Astrocyte of the spinal cord (primary cell): ENCODE measurements at regions not wholly inside any gene's neighbourhood (a gene's known extent, or its start where the extent isn't known, plus 50 kb on each side); places are given as distances from the start of the nearest gene placed in this dataset.

ENCODE experiments used
- DNase-seq: peaks from one replicate; pipeline ENCODE4 v3.0.0; 2011; ENCODE audit warnings: low read depth, low spot score
- H3K4me3 ChIP-seq: 2 replicates; pipeline ENCODE4 v1.5.1; 2011; ENCODE audit warnings: low read depth, mild to moderate bottlenecking, low read length, moderate library complexity
- in situ Hi-C: cut with HindIII; loops from 2 replicates; pipeline ENCODE4 v1.10.0; 2017; ENCODE audit warnings: low sequenced_read_pairs
- TF ChIP-seq, protein P1 (sequence below): IDR thresholded peaks from 2 replicates; pipeline ENCODE4 v1.5.1; 2012; ENCODE audit warnings: low read depth, mild to moderate bottlenecking, low read length, inconsistent platforms

- in situ Hi-C loops: no loop called here
- peak; percentile 66 for DNase-seq
Measured at GRCh38 chr2:118386641-118387302, 298.5 kb downstream of the INSIG2 start.

DNA sequence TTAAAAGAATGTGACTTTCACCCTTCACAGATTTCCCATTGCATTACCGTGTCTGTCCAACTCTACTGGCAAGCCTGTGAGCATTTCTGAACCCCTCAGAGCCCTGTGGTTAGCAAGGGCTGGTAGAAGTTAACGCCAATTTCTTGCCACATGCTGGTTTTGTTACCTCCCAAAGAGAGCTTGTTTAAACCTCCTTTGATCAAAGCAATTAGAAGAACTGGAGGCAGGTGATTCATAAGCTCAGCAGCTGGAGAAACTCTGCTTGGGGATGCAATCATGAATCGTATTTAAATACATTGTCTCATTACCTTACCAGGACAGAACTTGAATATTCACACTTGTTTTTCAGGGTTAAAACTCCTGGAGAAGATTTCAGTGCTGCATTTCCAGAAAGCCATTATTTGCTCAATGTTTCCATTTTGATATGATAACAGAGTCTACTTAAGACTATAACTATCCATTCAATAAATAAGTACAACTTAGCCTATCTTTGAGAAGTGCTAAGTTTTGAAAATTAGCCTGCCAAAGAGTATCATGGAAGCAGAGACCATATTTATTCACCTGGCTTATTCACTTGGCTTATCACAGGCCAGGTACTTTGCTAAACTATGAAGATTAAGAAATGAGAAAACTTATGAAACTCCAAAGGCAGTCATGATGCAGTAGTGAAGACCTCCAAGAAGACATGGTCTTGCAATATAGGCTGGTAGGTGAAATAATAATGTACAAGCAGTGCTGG, 292.8 kb downstream of the INSIG2 start:
- in situ Hi-C loops: no loop called here
- TF ChIP-seq, protein P1, sequence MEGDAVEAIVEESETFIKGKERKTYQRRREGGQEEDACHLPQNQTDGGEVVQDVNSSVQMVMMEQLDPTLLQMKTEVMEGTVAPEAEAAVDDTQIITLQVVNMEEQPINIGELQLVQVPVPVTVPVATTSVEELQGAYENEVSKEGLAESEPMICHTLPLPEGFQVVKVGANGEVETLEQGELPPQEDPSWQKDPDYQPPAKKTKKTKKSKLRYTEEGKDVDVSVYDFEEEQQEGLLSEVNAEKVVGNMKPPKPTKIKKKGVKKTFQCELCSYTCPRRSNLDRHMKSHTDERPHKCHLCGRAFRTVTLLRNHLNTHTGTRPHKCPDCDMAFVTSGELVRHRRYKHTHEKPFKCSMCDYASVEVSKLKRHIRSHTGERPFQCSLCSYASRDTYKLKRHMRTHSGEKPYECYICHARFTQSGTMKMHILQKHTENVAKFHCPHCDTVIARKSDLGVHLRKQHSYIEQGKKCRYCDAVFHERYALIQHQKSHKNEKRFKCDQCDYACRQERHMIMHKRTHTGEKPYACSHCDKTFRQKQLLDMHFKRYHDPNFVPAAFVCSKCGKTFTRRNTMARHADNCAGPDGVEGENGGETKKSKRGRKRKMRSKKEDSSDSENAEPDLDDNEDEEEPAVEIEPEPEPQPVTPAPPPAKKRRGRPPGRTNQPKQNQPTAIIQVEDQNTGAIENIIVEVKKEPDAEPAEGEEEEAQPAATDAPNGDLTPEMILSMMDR: no peak
- H3K4me3 ChIP-seq: no peak overlapping the region
- DNase-seq: peak; percentile 17

More at GRCh38 chr2:118386641-118387302, 298.5 kb downstream of the INSIG2 start:
- TF ChIP-seq, protein P1: no peak
- no peak overlapping the region for H3K4me3 ChIP-seq

GRCh38 chr2:118375907-118376485, 287.7 kb downstream of the INSIG2 start:
- TF ChIP-seq, protein P1: no peak
- in situ Hi-C loops: no loop called here
- H3K4me3 ChIP-seq: no peak overlapping the region
- DNase-seq: no peak

GRCh38 chr2:118374974-118375755, 286.9 kb downstream of the INSIG2 start:
- TF ChIP-seq, protein P1: no peak
- in situ Hi-C loops: no loop called here
- DNase-seq: no peak
- no peak overlapping the region for H3K4me3 ChIP-seq

DNA sequence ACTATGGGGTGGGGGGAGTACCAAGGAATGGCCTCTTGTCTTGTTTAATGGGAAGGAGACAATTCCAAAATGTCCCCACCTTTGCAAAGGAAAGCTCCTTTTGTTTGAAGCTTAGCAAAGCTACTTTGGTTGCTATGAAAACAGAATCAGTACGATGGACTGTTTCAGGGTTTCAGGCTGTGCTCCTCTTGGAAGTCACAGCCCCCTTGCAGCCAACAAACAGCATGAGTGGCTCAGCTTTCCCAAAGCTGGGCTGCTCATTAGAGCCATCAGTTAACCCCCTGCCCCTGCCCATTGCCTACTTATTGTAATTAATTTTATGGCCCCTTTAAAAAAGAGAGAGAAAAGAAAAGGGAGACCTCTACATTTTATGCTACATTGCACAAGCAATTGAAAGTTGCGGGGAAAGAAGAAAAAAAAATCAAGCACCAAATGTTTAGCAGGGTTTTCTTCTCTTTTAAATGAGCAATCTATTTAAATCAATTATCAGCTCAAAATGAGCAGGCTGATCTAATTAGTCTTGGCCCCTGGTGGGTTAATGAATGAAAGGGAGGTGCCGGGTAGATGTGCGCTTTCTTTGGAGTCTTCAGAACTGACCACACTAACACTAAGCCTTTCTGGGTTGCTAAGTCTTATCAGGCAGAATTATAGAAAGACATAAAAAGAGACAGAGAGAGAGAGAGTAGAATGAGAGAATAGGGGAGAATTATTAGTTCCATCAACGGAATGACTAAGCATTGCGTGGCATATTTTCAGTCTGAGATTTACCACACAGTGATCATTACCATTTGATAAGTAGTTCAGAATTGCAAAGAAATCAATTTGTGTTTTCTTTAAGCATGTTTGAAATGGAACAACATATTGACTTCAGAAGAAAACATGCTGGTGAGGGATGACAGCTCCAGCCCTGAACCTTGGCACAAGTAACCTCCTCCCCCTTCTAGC, 284.9 kb downstream of the INSIG2 start:
- DNase-seq: no peak
- H3K4me3 ChIP-seq: no peak overlapping the region
- in situ Hi-C loops: no loop called here
- TF ChIP-seq, protein P1: no peak
